ENCODE measurements at regions not wholly inside any gene's neighbourhood (a gene's known extent, or its start where the extent isn't known, plus 50 kb on each side); places are given as distances from the start of the nearest gene placed in this dataset.
"Not testable (repeated sequence)": the region's sequence is repeated elsewhere in the genome, so short reads cannot be mapped to it uniquely, and the experiment has no call there.

GRCh38 chr9:75417471-75417870 is 329.2 kb downstream of the OSTF1 start:
- no peak for DNase-seq

DNA sequence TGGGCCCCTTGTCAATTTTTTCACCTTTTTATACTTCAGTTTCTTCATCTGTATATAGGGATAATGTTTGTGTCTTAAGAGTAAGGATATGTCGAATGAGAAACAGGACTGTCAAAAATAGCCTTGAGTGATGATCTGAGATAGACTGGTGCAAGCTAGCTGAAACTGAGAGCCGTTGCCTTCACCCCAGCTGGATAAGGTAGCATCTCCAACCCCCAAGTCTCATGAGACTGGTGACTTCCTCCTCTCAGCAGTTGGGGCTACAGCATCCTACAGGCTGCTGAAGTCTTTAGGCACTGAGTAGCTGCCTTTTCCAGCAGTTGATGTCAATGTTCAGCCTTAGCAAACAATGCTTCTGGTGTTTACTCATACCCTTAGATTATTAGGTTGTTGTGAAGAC is 330.2 kb downstream of the OSTF1 start:
- DNase-seq: no peak

DNA sequence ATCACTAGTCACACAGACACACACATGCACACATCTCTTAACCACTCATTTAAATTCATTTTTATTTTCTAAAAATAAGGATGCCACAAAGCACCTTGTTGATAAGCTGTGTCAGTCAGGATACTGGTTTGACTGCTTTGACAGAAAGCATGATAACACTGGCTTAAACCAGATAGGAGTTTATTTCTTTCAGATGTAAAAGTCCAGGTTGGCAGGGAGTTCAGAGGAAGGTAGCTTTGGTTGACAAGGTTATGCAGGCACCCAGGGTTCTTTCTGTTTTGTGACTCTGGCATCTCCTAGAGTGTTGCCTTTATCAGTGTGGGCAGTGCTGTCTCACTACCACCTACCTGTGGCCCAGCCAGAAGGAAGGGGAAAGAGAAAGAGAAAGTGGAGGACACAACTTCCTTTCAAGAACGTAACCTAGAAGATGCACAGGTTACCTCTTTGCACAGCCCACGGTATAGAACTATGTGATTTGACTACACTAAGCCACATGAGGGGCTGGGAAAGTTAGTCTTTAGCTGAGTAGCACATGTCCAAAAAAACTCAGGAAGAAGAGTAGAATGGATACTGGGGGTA is 334.7 kb downstream of the OSTF1 start:
- DNase-seq: no peak

- no peak for DNase-seq
Observed at GRCh38 chr9:75429531-75430475, 341.5 kb downstream of the OSTF1 start.

- DNase-seq: no peak
Observed at GRCh38 chr9:75431375-75431774, 343.1 kb downstream of the OSTF1 start.

GRCh38 chr9:75432386-75432785 is 344.1 kb downstream of the OSTF1 start:
- DNase-seq: no peak

- no peak for DNase-seq
Observed at GRCh38 chr9:75432888-75433287, 344.6 kb downstream of the OSTF1 start.

GRCh38 chr9:75438716-75439115 is 350.4 kb downstream of the OSTF1 start:
- DNase-seq: no peak

- DNase-seq: no peak
Observed at GRCh38 chr9:75440914-75441313, 352.6 kb downstream of the OSTF1 start.

- no peak for DNase-seq
Observed at GRCh38 chr9:75445144-75445543, 356.8 kb downstream of the OSTF1 start.

- no peak for DNase-seq
Observed at GRCh38 chr9:75447281-75447680, 359.0 kb downstream of the OSTF1 start.

GRCh38 chr9:75448281-75448680 is 360.0 kb downstream of the OSTF1 start:
- DNase-seq: no peak

- no peak for DNase-seq
Observed at GRCh38 chr9:75448955-75449354, 360.6 kb downstream of the OSTF1 start.

DNA sequence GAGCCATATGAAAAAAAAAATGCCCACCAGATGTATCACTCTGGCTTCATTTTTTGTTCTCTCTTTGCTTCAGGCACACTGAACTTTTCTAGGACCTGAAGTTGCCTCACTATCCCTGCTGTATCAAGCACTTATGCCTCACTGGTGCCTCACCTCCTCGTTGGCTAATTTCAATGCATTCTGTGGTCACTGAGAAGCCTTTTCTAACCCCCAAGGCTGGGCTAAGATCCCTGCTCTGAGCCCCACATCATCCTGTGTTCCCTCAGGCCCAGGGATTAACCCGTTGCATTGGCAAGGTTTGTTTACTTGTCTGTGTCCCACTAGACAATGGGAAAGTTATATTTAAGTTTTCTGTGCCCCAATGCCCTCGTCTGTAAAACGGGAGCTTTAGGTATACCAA is 362.7 kb downstream of the OSTF1 start:
- DNase-seq: no peak

DNA sequence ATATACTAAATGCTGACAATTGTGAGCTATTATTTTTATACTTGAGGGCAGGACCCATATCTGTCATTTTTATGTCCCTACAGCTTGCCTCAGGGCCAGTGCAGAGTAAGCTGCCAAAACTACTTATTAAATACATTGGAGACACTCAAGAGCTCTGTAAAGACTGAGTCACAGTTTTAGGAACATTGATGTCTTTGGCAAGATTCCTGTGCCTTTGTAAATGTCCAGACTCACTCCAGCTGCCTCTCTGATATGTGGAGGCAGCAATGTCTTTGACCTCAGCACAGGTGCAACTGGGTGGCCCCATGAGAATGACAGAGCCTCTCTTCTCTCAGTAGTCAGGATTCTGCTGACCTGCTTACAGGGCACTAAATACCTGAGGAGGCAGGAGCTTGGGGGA is 363.2 kb downstream of the OSTF1 start:
- DNase-seq: no peak

GRCh38 chr9:75452512-75452911 is 364.2 kb downstream of the OSTF1 start:
- DNase-seq: no peak

DNA sequence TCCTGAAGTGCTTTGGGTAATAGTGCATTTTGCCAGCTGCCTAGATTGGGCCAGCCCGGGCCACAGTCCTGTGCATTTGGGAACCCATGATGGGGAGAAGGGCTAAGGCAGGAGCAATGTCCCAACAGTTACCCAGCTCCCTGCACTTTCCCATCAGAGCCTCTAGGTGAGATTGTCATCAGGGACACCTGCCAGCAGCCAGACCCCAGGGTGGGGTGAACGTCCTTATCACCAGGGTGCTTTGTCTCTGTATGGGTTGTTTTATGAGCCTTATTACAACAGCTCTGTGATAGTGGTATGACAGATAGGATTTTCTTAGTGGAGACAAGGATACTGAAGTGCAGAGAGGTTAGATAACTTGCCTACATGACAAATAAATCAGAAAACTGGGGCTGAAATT is 365.7 kb downstream of the OSTF1 start:
- no peak for DNase-seq

DNA sequence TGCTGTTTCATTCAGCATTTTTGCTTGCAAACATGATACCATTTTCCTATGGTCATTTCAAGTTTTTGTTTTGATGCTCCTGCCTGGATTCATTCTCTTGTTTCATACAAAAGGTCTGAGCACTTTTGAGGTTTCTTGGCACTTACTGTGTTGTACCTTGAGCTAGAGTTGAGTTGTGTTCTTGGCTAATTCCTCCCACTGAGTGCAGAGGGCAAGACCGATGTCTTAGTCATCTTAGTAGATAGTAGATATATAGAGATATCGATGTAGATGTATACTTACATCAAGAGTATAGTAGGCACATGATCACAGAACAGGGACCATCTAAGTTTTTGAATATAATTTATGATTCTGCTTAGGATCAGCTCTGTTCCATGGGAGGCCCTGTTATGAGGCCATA is 366.6 kb downstream of the OSTF1 start:
- no peak for DNase-seq

GRCh38 chr9:75455444-75455921 is 367.2 kb downstream of the OSTF1 start:
- no peak for DNase-seq

DNA sequence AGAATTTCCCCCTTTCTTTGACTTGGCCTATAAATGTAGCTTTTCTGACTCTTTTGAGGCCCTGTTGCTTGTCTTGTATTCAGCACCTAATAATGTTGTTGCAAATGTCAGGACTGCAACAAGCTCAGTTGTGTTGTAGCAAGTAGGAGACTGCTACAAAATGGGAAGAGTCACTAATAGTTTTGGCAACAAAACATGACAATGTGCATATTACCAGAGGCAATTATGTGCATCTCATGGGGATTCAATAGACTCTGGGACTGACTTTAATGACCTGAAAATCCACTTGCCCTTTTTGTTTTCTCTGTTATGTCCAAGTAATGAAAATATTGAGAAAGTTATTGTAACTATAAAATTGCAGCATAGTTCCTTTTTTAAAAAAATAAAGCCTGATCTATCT is 368.4 kb downstream of the OSTF1 start:
- no peak for DNase-seq

GRCh38 chr9:75457474-75458011 is 369.2 kb downstream of the OSTF1 start:
- DNase-seq: no peak

DNA sequence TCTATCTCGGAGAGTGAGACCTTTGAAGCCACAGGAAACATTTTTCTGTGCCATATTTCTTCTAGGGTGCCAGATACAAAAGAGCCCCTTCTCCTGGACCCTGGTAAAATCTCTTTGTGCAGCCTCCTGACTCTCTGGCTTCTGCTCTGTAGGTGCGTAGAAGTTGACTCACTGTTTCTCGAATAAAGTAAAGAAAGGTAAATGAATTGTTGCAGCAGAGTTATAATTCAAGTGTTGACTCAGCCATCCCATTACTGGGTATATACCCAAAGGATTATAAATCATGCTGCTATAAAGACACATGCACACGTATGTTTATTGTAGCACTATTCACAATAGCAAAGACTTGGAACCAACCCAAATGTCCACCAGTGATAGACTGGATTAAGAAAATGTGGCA is 371.0 kb downstream of the OSTF1 start:
- not testable (repeated sequence) for DNase-seq

GRCh38 chr9:75461183-75461582 is 372.9 kb downstream of the OSTF1 start:
- no peak for DNase-seq

DNA sequence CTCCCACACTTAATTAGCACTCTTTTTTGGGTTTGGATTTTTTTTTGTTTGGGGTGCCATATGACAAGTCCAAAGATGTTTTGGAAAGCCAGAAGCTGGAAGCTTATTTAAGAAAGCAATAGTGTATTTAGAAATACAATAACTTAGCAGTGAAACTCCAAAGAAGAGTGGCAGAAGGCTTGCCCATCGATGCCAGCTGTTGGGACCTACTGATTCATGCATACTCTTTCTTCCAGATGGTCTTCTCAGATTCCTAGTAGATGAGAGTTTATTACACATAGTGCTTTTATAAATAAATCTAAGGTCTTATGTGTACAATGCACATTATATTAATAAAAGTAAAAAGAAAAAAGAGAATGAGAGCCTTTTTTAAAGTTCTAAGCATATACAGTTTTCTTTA is 374.6 kb downstream of the OSTF1 start:
- DNase-seq: no peak
